Dendritic cell treated with granulocyte-macrophage colony-stimulating factor and Interleukin-4, amounts not matched to agents 40 ng/mL and 50 ng/mL, for 4 days (primary cell): ENCODE measurements at regions not wholly inside any gene's neighbourhood (a gene's known extent, or its start where the extent isn't known, plus 50 kb on each side); places are given as distances from the start of the nearest gene placed in this dataset.

Source experiments
- H3K27ac Mint-ChIP-seq: one replicate; pipeline ENCODE4 v1.8.0; 2022; ENCODE audit warnings: mild to moderate bottlenecking, mixed read lengths
- H3K27me3 Mint-ChIP-seq: one replicate; pipeline ENCODE4 v1.8.0; 2022; ENCODE audit warnings: mild to moderate bottlenecking, mixed read lengths
- H3K36me3 Mint-ChIP-seq: one replicate; pipeline ENCODE4 v1.8.0; 2022; ENCODE audit warnings: low read depth, mixed read lengths
- H3K4me1 Mint-ChIP-seq: one replicate; pipeline ENCODE4 v1.8.0; 2022; ENCODE audit warnings: low read depth, mixed read lengths
- H3K4me3 Mint-ChIP-seq: one replicate; pipeline ENCODE4 v1.8.0; 2022; ENCODE audit warnings: mild to moderate bottlenecking, moderate library complexity, mixed read lengths
- H3K9me3 Mint-ChIP-seq: one replicate; pipeline ENCODE4 v1.8.0; 2022; ENCODE audit warnings: mixed read lengths
- intact Hi-C: fragments of 100-400 bp; cut with micrococcal nuclease; formaldehyde crosslinking; loops from one replicate; pipeline ENCODE4 v1.15.0; 2022

DNA sequence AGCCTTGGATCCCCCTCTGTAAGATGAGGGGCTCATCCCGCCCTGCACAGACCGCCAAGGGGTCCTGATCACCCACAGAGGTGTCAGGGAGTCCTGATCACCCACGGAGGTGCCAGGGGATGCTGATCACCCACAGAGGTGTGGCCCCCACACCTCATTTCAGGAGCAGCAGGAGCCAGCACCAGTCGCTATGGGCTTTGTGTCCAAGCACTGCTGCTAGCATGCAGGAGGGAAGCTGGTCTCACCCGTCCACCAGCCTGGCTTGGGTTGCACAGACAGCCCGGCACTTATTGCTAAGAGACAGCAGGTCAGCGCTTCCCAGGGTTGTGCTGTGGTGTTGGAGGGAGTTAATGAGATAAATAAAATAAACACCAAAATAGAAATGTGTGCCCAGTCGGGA, 88.5 kb downstream of the ADRA2C start:
- Mint-ChIP-seq H3K27ac (no peak overlapping the region), H3K27me3 (peaks cover 4% of the 10 kb centered on the region), H3K36me3 (no peaks in the 10 kb centered on the region), H3K4me1 (no peaks in the 10 kb centered on the region), H3K9me3 (no peaks in the 10 kb centered on the region), H3K4me3 (no peak overlapping the region)
- intact Hi-C loops = no loop called here

DNA sequence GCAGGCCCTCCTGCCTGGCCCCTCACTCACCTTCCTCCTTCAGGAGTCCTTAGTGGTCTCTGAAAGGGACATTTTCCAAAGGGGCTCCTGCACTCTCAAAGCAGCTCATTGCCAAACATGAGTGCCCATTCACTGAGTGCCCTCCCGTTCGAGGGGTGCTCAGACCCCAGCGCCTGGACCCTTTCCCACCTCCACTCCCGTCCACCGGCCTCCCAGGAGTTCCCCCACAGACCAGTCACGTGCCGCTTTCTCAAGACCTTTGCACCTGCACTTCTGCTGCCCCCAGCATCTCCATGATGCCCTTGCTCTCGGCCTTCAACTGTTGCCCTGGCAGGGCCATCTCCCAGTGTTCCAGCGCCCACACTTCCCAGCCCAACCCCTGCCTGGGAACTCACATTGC, 89.5 kb downstream of the ADRA2C start:
- Mint-ChIP-seq H3K36me3 (no peaks in the 10 kb centered on the region), H3K27ac (no peak overlapping the region), H3K4me3 (no peak overlapping the region), H3K4me1 (no peaks in the 10 kb centered on the region), H3K27me3 (peaks cover 4% of the 10 kb centered on the region), H3K9me3 (no peaks in the 10 kb centered on the region)
- intact Hi-C loops = no loop called here

DNA sequence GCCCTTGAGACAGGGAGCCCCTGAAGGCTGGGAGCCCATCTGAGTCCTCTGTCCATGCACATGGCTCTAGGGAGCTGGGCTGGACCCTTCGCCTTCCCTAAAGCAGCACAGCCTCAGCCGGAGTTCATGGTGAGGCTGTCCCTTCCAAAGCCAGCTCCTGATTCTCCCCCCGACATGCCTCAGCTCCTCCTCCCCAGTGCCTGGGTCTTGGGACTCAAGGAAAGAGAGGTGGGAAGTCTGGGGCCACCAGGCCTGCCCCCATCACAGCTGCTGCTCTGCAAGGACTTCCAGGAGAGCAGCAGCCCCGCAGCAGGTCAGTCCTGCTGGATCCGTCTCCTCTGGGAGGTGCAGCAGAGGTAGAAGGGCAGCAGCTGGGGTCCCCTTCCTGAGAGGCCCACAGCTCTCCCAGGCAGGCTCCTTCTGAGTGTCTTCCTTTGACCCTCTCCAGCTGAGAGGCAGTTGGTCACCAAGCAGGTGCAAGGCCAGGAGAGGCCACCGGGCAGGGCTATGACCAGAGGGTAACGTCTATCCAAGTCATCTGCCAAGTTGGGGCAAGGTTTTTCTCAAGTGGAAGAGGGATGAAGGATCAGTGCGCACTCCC, 90.5 kb downstream of the ADRA2C start:
- Mint-ChIP-seq H3K4me1 (no peaks in the 10 kb centered on the region), H3K27ac (no peak overlapping the region), H3K27me3 (peaks cover 4% of the 10 kb centered on the region), H3K4me3 (no peak overlapping the region), H3K9me3 (no peaks in the 10 kb centered on the region), H3K36me3 (no peaks in the 10 kb centered on the region)
- intact Hi-C loops = no loop called here

DNA sequence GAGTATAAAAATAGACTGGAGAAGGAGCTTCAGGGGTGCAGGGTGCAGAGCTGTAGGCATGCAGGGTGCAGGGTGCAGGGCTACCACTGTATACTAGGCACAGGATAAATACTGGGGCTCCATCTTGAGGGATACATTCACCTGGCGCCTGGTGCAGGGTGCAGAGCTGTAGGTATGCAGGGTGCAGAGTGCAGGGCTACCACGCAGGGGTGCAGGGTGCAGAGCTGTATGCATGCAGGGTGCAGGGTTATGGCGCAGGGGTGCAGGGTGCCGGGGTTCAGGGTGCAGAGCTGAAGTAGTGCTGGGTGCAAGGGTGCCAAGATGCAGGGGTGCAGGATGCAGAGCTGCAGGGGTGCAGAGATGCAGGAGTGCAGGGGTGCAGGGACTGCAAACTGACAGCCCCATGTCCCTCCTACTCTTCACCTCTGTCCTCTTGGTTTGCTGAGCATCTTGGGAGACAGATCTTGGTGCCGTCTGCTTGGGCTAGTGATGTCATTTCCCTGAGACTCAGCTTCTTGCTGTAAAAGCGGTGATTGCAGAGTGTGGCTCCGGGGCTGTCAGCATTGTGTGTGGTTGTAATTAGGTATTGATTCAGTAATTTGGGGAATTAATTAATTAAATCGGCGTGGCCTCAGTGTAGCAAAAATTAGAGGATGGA, 91.2 kb downstream of the ADRA2C start:
- intact Hi-C loops = no loop called here
- H3K4me1 Mint-ChIP-seq = no peaks in the 10 kb centered on the region
- no peaks in the 10 kb centered on the region for H3K36me3 Mint-ChIP-seq
- peaks cover 4% of the 10 kb centered on the region for H3K27me3 Mint-ChIP-seq
- H3K4me3 Mint-ChIP-seq = no peak overlapping the region
- H3K27ac Mint-ChIP-seq = no peak overlapping the region
- H3K9me3 Mint-ChIP-seq = no peaks in the 10 kb centered on the region

DNA sequence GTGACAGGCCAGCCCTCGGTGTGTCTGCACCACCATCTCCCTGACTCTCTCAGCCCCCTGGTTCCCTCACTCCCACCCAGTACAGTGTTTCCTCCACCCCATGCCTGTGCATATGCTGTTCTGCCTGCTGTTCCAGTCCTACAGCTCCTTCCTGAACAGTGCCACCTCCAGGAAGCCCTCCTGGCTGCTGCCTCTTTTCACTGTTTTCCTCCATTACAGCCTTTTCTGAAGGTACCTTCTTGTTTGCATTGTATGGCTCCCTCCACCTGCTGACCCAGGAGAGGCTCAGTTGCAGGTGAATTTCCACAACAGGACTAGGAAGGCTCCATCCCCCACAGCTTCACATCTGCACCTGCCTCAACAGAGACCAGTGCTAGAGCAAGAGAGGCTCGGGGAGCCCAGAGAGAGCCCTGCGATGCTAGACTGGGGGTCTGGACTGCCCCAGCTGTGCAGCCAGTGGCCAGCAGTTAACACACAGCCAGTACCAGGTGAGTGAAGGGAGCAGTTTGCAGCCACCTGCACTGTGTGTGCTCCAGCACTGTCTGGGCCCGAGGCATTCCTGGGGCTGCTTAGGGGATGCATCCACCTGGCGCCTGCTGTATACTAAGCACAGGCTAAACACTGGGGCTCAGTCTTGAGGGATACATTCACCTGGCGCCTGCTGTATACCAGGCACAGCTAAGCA, 92.0 kb downstream of the ADRA2C start:
- intact Hi-C loops = no loop called here
- no peak overlapping the region for H3K27ac Mint-ChIP-seq
- no peaks in the 10 kb centered on the region for H3K4me1 Mint-ChIP-seq
- no peaks in the 10 kb centered on the region for H3K36me3 Mint-ChIP-seq
- H3K9me3 Mint-ChIP-seq = no peaks in the 10 kb centered on the region
- H3K27me3 Mint-ChIP-seq = peaks cover 4% of the 10 kb centered on the region
- no peak overlapping the region for H3K4me3 Mint-ChIP-seq

DNA sequence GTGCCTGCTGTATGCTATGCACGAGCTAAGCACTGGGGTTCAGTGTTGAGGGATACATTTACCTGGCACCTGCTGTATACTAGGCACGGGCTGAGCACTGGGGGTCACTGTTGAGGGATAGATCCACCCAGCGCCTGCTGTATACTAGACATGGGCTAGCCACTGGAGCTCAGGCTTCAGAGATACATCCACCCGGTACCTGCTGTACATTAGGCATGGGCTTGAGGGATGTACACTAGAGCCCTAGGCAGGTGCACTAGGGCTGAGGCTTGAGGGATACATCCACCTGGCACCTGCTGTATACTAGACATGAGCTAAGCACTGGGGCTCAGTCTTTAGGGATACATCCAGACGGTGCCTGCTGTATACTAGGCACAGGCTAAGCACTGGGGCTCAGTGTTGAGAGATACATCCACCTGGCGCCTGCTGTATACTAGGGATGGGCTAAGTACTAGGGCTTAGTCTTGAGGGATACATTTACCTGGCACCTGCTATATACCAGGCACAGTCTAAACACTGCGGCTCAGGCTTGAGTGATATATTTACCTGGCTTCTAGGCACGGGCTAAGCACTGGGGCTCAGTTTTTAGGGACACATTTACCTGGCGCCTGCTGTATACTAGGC, 92.7 kb downstream of the ADRA2C start:
- Mint-ChIP-seq H3K27ac (no peak overlapping the region), H3K36me3 (no peaks in the 10 kb centered on the region), H3K27me3 (peaks cover 4% of the 10 kb centered on the region), H3K4me3 (no peak overlapping the region), H3K4me1 (no peaks in the 10 kb centered on the region), H3K9me3 (no peaks in the 10 kb centered on the region)
- intact Hi-C loops = no loop called here

DNA sequence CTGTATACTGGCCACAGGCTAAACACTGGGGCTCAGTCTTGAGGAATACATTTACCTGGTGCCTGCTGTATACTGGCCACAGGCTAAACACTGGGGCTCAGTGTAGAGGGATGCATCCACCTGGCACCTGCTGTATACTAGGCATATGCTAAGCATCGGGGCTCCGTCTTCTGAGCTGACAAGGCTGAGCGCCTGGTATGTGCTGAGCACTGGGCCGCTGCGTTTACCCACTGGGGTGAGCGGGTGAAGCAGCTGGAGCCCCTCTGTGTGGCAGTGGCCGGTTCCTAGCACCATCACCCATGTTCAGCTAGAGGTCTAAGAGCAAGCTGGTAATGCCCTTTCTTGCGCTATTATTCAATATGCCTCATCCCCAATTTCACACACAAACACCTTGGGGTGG, 93.4 kb downstream of the ADRA2C start:
- Mint-ChIP-seq H3K4me1 (no peaks in the 10 kb centered on the region), H3K36me3 (no peaks in the 10 kb centered on the region), H3K27ac (no peak overlapping the region), H3K4me3 (no peak overlapping the region), H3K27me3 (peaks cover 4% of the 10 kb centered on the region), H3K9me3 (no peaks in the 10 kb centered on the region)
- intact Hi-C loops = no loop called here

DNA sequence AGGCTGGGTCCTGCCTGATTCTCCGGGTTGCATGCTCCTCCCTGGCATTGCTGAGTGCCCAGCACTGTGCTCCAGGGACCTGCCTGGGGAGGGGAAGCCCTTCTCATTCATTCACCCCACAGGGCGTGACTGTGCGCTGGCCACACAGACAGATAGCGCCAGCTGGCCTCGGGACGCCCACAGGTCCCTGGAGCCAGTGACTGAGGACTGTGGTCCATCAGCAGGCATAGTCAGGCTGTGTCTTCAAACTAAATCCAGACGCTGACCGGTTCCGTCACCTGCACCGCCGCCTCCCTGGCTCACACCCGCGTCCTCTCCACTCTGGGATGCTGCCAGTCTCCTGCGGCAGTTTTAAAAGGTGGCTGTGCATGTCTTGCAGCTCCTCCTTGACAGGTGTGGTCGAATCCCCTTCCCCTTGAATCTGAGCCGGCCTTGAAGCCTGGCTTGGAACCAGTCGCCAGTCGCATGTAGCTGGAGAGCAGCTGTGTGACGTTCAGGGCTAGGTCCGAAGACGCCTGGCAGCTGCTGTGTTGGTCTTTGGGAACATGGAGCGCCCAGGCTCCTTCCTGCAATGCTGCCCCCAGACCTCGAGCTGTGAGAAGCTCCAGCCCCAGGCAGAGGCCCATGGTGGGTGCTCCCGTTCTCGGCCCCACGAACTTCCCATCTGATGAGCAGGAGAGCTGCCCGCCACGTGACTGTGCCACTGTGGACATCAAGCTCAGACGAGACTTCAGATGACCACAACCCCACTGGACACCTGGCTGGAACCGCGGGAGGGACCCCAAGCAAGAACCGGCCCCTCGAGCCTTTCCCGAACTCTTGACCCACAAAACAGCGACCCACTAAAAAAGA, 94.1 kb downstream of the ADRA2C start:
- Mint-ChIP-seq H3K4me1 (no peaks in the 10 kb centered on the region), H3K36me3 (no peaks in the 10 kb centered on the region), H3K4me3 (no peak overlapping the region), H3K27me3 (peaks cover 4% of the 10 kb centered on the region), H3K27ac (no peak overlapping the region), H3K9me3 (no peaks in the 10 kb centered on the region)
- intact Hi-C loops = no loop called here

DNA sequence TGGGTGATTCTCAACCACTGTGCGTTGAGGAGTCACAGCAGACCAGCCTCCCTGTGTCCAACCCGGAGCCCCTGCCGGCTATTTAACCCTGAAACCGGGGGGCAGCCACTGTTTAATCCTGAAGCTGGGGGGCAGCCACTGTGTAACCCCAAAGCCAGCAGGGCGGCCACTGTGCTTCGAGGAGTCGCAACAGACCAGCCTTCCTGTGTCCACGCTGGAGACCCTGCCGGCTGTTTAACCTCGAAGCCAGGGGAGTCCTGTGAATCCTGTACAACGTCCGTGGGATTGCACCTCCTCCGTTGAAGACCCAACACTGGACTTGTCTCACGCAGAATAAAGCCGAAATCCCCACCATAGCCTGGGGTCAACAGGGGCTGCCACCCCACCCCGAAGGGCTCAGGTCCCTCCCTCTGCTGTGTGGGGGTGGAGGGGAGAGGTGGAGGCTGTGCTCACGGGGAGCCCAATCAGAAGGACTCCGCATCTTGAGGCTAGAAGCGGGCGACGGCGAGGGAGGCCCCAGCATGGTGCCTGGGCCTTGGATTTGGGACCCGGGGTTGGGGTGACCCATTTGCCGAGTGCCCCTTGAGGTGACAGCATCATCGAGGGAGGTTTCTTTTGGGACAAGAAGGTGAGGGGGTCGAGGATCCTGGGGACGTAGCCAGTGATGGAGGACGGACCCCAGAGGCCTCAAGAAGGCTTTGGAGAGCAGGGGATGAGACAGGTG, 94.9 kb downstream of the ADRA2C start:
- no peaks in the 10 kb centered on the region for H3K4me1 Mint-ChIP-seq
- intact Hi-C loops = no loop called here
- no peak overlapping the region for H3K4me3 Mint-ChIP-seq
- no peaks in the 10 kb centered on the region for H3K9me3 Mint-ChIP-seq
- no peaks in the 10 kb centered on the region for H3K36me3 Mint-ChIP-seq
- H3K27ac Mint-ChIP-seq = no peak overlapping the region
- H3K27me3 Mint-ChIP-seq = peaks cover 4% of the 10 kb centered on the region

DNA sequence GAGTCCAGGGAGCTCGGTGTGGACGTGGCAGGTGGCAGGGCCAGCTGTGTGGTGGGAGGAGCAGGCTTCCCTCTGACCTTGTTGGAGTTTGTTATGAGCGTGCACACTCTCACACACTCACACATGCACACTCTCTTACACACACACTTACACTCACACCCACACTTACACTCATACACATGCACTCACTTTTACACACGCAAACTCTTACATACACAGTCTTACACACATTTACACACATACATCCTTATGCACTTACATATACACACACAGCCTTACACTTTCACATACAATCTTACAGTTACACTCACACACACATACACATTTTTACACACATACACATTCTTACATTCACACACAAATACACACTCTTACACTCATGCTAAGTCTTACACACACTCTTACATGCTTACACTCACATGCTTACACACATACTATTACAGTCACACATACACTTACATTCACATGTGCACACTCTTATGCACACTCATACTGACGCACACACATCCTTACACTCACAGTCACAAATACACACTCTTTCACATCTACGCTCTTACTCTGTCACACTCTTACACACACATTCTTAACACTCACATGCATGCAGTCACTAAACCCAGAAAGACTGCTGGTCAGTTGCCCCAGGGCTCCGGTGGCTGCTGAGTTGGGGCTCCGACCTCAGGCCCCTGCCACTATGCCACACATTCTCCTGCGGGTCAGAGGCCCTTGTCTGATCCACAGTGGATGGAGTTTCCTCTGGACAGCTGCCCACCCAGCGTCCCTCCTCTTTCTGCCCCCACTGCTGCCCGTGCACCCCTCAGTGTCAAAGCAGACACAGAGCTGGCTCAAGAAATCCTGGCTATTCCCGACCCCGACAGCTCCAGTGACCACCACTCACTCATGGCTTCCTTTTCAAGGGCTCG, 95.8 kb downstream of the ADRA2C start:
- no peaks in the 10 kb centered on the region for H3K9me3 Mint-ChIP-seq
- no peaks in the 10 kb centered on the region for H3K4me1 Mint-ChIP-seq
- H3K4me3 Mint-ChIP-seq = no peak overlapping the region
- no peak overlapping the region for H3K27ac Mint-ChIP-seq
- intact Hi-C loops = no loop called here
- no peaks in the 10 kb centered on the region for H3K36me3 Mint-ChIP-seq
- H3K27me3 Mint-ChIP-seq = peaks cover 3% of the 10 kb centered on the region

DNA sequence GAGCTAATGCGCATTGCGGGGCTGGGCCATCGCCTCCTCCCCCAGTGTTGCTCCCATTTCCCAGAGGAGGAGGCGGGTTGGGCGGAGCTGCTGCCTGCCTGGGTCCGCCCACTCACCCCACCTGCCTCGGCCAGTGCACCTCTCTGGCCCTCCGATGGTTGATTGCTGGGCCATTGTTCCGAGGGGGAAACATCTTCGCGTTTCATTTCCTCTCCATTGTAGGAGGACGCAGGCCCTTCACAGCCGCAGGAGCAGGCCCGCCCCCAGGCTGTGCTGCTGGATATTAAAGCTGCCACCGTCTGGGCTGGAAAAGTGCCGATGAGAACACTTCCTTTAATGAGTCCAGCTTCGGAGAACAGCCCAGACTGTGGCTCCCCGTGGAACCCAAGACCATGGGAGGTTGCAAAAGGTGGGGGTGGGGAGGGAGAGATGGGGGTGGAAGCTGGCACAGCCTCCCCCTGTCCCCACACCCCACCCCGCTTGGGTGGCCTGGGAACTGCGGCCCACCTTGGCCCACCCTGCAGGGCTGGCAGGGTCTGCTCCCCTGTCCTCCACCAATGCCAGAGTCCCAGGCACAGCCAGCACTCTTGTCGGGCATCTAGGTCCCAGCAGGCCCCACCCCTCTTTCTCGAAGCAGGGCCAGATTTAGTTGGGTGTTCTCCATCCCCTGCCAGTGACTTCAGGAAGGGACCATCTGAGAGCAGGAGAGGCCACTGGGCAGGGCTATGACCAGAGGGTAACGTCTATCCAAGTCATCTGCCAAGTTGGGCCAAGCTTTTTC, 96.6 kb downstream of the ADRA2C start:
- Mint-ChIP-seq H3K36me3 (no peaks in the 10 kb centered on the region), H3K27me3 (peaks cover 2% of the 10 kb centered on the region), H3K4me3 (no peak overlapping the region), H3K4me1 (no peaks in the 10 kb centered on the region), H3K27ac (no peak overlapping the region), H3K9me3 (no peaks in the 10 kb centered on the region)
- intact Hi-C loops = no loop called here
